HG03135 (cell line): ENCODE measurements at regions not wholly inside any gene's neighbourhood (a gene's known extent, or its start where the extent isn't known, plus 50 kb on each side); places are given as distances from the start of the nearest gene placed in this dataset.
"Not testable (repeated sequence)": the region's sequence is repeated elsewhere in the genome, so short reads cannot be mapped to it uniquely, and the experiment has no call there.

ENCODE experiments used
- ATAC-seq: cut with Tn5 transposase; IDR thresholded peaks from one replicate; pipeline ENCODE4 v1.9.1; 2021; ENCODE audit warnings: mild to moderate bottlenecking, moderate library complexity; ENCODE audit not compliant: unreplicated experiment

- ATAC-seq = no peak
These were observed 96.0 kb downstream of the RASGEF1B start for GRCh38 chr4:81375745-81376144.

- ATAC-seq = no peak
These were observed 101.8 kb downstream of the RASGEF1B start for GRCh38 chr4:81369886-81370285.

GRCh38 chr4:81366779-81367178 is 104.9 kb downstream of the RASGEF1B start:
- ATAC-seq = no peak

- no peak for ATAC-seq
These were observed 111.0 kb downstream of the RASGEF1B start for GRCh38 chr4:81360737-81361136.

GRCh38 chr4:81359207-81359606 is 112.5 kb downstream of the RASGEF1B start:
- no peak for ATAC-seq

GRCh38 chr4:81358154-81358553 is 113.6 kb downstream of the RASGEF1B start:
- no peak for ATAC-seq

- no peak for ATAC-seq
These were observed 115.1 kb downstream of the RASGEF1B start for GRCh38 chr4:81356621-81357020.

- no peak for ATAC-seq
These were observed 116.6 kb downstream of the RASGEF1B start for GRCh38 chr4:81355136-81355535.

GRCh38 chr4:81353861-81354260 is 117.8 kb downstream of the RASGEF1B start:
- ATAC-seq = no peak

- no peak for ATAC-seq
These were observed 119.3 kb downstream of the RASGEF1B start for GRCh38 chr4:81352446-81352835.

- peak; percentile 78 for ATAC-seq
These were observed 119.9 kb downstream of the RASGEF1B start for GRCh38 chr4:81351654-81352445.

GRCh38 chr4:81350040-81350439 is 121.7 kb downstream of the RASGEF1B start:
- no peak for ATAC-seq

- no peak for ATAC-seq
These were observed 123.0 kb downstream of the RASGEF1B start for GRCh38 chr4:81348778-81349094.

GRCh38 chr4:81348086-81348777 is 123.5 kb downstream of the RASGEF1B start:
- ATAC-seq = no peak

GRCh38 chr4:81346719-81347118 is 125.0 kb downstream of the RASGEF1B start:
- no peak for ATAC-seq

- no peak for ATAC-seq
These were observed 128.2 kb downstream of the RASGEF1B start for GRCh38 chr4:81343536-81343935.

- ATAC-seq = no peak
These were observed 128.0 kb upstream of the PRKG2 start for GRCh38 chr4:81343046-81343445.

GRCh38 chr4:81337211-81337610 is 122.2 kb upstream of the PRKG2 start:
- no peak for ATAC-seq

GRCh38 chr4:81335122-81335912 is 120.3 kb upstream of the PRKG2 start:
- no peak for ATAC-seq

- no peak for ATAC-seq
These were observed 115.0 kb upstream of the PRKG2 start for GRCh38 chr4:81330018-81330417.

GRCh38 chr4:81326581-81326980 is 111.6 kb upstream of the PRKG2 start:
- no peak for ATAC-seq

GRCh38 chr4:81324594-81324993 is 109.6 kb upstream of the PRKG2 start:
- ATAC-seq = not testable (repeated sequence)
